WTC11 (cell line): ENCODE measurements at regions not wholly inside any gene's neighbourhood (a gene's known extent, or its start where the extent isn't known, plus 50 kb on each side); places are given as distances from the start of the nearest gene placed in this dataset.

Experiments
- ATAC-seq: fragments of 200-7000 bp; cut with Tn5 transposase; 2 replicates; pipeline ENCODE4 v1.10.0; 2021; ENCODE audit warnings: mild to moderate bottlenecking, moderate library complexity
- CTCF ChIA-PET: fragments of 300-600 bp; sonication (Branson Sonifier 250); formaldehyde crosslinking; loops from one replicate; lab custom pipeline; 2021; ENCODE audit warnings: antibody characterized with exemption; lab: Charles Lee
- POLR2A ChIA-PET: fragments of 350-600 bp; sonication (Branson Sonifier 250); formaldehyde crosslinking; loops from one replicate; lab custom pipeline; 2021; ENCODE audit warnings: antibody characterized with exemption; lab: Charles Lee
- DNase-seq: peaks from one replicate; pipeline ENCODE4 v3.0.0; 2021; ENCODE audit warnings: low spot score
- H3K27ac Mint-ChIP-seq: 2 replicates; pipeline ENCODE4 v1.8.0; 2021; ENCODE audit warnings: mixed read lengths
- H3K27me3 Mint-ChIP-seq: 2 replicates; pipeline ENCODE4 v1.8.0; 2021; ENCODE audit warnings: low read depth, mild to moderate bottlenecking, moderate library complexity, mixed read lengths
- H3K36me3 Mint-ChIP-seq: 2 replicates; pipeline ENCODE4 v1.8.0; 2021; ENCODE audit warnings: mixed read lengths
- H3K4me1 Mint-ChIP-seq: 2 replicates; pipeline ENCODE4 v1.8.0; 2022; ENCODE audit warnings: mixed read lengths
- H3K4me3 Mint-ChIP-seq: 2 replicates; pipeline ENCODE4 v1.8.0; 2021; ENCODE audit warnings: mild to moderate bottlenecking, moderate library complexity, mixed read lengths
- H3K9me3 Mint-ChIP-seq: 2 replicates; pipeline ENCODE4 v1.8.0; 2021; ENCODE audit warnings: mixed read lengths
- ELF4 ChIP-seq: sonication (generic); formaldehyde crosslinking; IDR thresholded peaks from 2 replicates; pipeline ENCODE4 v1.8.1; 2022; ENCODE audit warnings: low read depth, mild to moderate bottlenecking, moderate library complexity, missing genetic modification reagents
- MYBL2 ChIP-seq: sonication (generic); formaldehyde crosslinking; IDR thresholded peaks from 2 replicates; pipeline ENCODE4 v1.8.1; 2023; ENCODE audit warnings: mild to moderate bottlenecking, moderate library complexity, missing genetic modification reagents
- NFE2L1 ChIP-seq: sonication (generic); formaldehyde crosslinking; IDR thresholded peaks from 2 replicates; pipeline ENCODE4 v1.8.1; 2023; ENCODE audit warnings: missing genetic modification reagents
- TP53 ChIP-seq: sonication (generic); formaldehyde crosslinking; IDR thresholded peaks from 2 replicates; pipeline ENCODE4 v1.8.1; 2023; ENCODE audit warnings: mild to moderate bottlenecking, missing genetic modification reagents
- ZNF263 ChIP-seq: sonication (generic); formaldehyde crosslinking; IDR thresholded peaks from 2 replicates; pipeline ENCODE4 v1.8.1; 2022; ENCODE audit warnings: low read depth, mild to moderate bottlenecking, moderate library complexity, missing genetic modification reagents
- ZNF317 ChIP-seq: sonication (generic); formaldehyde crosslinking; IDR thresholded peaks from 2 replicates; pipeline ENCODE4 v1.8.1; 2023; ENCODE audit warnings: low read depth, mild to moderate bottlenecking, moderate library complexity, missing genetic modification reagents, borderline replicate concordance
- ZNF396 ChIP-seq: fragments of 250-450 bp; sonication (Bioruptor Pico); IDR thresholded peaks from 2 replicates; pipeline ENCODE4 v1.8.0; 2021; ENCODE audit warnings: mild to moderate bottlenecking, moderate library complexity, borderline replicate concordance
- ZNF671 ChIP-seq: fragments of 250-450 bp; sonication (Bioruptor Pico); IDR thresholded peaks from 2 replicates; pipeline ENCODE4 v1.8.0; 2021; ENCODE audit warnings: mild to moderate bottlenecking
- TF ChIP-seq, protein P1 (sequence below): sonication (generic); formaldehyde crosslinking; IDR thresholded peaks from 2 replicates; pipeline ENCODE4 v1.8.0; 2022; ENCODE audit warnings: mild to moderate bottlenecking, missing genetic modification reagents
- TF ChIP-seq, protein P2 (sequence below): sonication (generic); formaldehyde crosslinking; IDR thresholded peaks from 2 replicates; pipeline ENCODE4 v1.8.0; 2022; ENCODE audit warnings: missing genetic modification reagents
- TF ChIP-seq, protein P3 (sequence below): fragments of 250-450 bp; sonication (Bioruptor Pico); IDR thresholded peaks from 2 replicates; pipeline ENCODE4 v1.9.0; 2021; ENCODE audit warnings: mild to moderate bottlenecking, borderline replicate concordance
- TF ChIP-seq, protein P4 (sequence below): sonication (generic); formaldehyde crosslinking; IDR thresholded peaks from 2 replicates; pipeline ENCODE4 v1.8.1; 2022; ENCODE audit warnings: low read depth, mild to moderate bottlenecking, moderate library complexity, missing genetic modification reagents, borderline replicate concordance

DNA sequence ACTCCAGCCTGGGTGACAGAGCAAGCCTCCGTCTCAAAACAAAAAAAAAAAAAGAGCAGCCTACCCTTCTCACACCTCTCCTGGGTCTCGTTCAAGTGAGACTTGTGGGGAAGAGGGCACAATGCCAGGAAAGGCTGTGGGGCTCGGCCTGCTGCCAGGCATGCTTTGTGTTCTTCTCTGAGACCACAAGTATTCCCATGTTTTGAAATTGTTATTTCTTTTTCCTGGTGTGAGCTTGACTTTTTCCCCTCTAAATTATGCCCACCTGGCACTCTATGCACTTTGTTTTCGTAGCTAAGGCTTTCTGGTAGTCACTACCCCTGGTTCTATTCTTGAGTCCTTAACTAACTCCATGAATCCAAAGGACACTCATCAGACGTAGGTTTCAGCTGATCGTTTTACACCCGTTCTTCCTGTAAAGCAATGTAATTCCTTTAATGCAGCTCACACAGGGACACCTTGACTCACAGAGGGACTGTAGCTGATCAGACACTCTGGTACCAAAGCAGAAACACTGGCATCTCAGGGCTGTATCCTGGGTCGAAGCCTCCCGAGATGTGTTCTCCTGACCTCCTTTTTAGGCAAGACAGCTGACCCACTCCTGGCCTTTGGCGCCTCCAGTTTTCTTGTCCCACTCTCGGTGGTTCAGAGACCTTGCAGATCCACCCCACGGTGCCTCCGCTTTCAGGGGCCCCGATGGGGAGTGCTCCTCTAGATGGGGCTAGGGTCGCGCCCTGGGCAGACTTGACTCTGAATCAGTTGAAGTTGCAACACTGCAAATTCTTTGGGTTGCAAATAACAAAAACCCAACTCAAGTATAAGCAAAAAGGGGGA lies 193.3 kb upstream of the AGAP1 start:
- peaks cover 6% of the 10 kb centered on the region; the same call in 1 of the 2 replicates for H3K36me3 Mint-ChIP-seq
- DNase-seq (no peak), ATAC-seq (no peak)
- H3K4me1 Mint-ChIP-seq: peaks cover 5% of the 10 kb centered on the region; the same call in 1 of the 2 replicates
- H3K27ac Mint-ChIP-seq: no peak overlapping the region
- POLR2A ChIA-PET: no interaction called here
- CTCF ChIA-PET: interaction anchor here (1.4 kb wide), 1 partner anchor 19 kb away, joined by 3 read pairs; no protein-coding TSS in a partner anchor
- TF ChIP-seq, protein P1, sequence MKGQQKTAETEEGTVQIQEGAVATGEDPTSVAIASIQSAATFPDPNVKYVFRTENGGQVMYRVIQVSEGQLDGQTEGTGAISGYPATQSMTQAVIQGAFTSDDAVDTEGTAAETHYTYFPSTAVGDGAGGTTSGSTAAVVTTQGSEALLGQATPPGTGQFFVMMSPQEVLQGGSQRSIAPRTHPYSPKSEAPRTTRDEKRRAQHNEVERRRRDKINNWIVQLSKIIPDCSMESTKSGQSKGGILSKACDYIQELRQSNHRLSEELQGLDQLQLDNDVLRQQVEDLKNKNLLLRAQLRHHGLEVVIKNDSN (CRISPR knock-in tag): no peak
- TF ChIP-seq ELF4 (CRISPR knock-in tag) (no peak), ZNF263 (CRISPR knock-in tag) (no peak), ZNF671 (CRISPR knock-in tag) (no peak), ZNF396 (CRISPR knock-in tag) (no peak), TP53 (CRISPR knock-in tag) (no peak), MYBL2 (CRISPR knock-in tag) (no peak), ZNF317 (CRISPR knock-in tag) (no peak)
- TF ChIP-seq, protein P2, sequence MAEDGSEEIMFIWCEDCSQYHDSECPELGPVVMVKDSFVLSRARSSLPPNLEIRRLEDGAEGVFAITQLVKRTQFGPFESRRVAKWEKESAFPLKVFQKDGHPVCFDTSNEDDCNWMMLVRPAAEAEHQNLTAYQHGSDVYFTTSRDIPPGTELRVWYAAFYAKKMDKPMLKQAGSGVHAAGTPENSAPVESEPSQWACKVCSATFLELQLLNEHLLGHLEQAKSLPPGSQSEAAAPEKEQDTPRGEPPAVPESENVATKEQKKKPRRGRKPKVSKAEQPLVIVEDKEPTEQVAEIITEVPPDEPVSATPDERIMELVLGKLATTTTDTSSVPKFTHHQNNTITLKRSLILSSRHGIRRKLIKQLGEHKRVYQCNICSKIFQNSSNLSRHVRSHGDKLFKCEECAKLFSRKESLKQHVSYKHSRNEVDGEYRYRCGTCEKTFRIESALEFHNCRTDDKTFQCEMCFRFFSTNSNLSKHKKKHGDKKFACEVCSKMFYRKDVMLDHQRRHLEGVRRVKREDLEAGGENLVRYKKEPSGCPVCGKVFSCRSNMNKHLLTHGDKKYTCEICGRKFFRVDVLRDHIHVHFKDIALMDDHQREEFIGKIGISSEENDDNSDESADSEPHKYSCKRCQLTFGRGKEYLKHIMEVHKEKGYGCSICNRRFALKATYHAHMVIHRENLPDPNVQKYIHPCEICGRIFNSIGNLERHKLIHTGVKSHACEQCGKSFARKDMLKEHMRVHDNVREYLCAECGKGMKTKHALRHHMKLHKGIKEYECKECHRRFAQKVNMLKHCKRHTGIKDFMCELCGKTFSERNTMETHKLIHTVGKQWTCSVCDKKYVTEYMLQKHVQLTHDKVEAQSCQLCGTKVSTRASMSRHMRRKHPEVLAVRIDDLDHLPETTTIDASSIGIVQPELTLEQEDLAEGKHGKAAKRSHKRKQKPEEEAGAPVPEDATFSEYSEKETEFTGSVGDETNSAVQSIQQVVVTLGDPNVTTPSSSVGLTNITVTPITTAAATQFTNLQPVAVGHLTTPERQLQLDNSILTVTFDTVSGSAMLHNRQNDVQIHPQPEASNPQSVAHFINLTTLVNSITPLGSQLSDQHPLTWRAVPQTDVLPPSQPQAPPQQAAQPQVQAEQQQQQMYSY (CRISPR knock-in tag): no peak
- TF ChIP-seq, protein P3, sequence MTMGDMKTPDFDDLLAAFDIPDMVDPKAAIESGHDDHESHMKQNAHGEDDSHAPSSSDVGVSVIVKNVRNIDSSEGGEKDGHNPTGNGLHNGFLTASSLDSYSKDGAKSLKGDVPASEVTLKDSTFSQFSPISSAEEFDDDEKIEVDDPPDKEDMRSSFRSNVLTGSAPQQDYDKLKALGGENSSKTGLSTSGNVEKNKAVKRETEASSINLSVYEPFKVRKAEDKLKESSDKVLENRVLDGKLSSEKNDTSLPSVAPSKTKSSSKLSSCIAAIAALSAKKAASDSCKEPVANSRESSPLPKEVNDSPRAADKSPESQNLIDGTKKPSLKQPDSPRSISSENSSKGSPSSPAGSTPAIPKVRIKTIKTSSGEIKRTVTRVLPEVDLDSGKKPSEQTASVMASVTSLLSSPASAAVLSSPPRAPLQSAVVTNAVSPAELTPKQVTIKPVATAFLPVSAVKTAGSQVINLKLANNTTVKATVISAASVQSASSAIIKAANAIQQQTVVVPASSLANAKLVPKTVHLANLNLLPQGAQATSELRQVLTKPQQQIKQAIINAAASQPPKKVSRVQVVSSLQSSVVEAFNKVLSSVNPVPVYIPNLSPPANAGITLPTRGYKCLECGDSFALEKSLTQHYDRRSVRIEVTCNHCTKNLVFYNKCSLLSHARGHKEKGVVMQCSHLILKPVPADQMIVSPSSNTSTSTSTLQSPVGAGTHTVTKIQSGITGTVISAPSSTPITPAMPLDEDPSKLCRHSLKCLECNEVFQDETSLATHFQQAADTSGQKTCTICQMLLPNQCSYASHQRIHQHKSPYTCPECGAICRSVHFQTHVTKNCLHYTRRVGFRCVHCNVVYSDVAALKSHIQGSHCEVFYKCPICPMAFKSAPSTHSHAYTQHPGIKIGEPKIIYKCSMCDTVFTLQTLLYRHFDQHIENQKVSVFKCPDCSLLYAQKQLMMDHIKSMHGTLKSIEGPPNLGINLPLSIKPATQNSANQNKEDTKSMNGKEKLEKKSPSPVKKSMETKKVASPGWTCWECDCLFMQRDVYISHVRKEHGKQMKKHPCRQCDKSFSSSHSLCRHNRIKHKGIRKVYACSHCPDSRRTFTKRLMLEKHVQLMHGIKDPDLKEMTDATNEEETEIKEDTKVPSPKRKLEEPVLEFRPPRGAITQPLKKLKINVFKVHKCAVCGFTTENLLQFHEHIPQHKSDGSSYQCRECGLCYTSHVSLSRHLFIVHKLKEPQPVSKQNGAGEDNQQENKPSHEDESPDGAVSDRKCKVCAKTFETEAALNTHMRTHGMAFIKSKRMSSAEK (CRISPR knock-in tag): no peak
- TF ChIP-seq, protein P4, sequence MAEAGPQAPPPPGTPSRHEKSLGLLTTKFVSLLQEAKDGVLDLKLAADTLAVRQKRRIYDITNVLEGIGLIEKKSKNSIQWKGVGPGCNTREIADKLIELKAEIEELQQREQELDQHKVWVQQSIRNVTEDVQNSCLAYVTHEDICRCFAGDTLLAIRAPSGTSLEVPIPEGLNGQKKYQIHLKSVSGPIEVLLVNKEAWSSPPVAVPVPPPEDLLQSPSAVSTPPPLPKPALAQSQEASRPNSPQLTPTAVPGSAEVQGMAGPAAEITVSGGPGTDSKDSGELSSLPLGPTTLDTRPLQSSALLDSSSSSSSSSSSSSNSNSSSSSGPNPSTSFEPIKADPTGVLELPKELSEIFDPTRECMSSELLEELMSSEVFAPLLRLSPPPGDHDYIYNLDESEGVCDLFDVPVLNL: no peak
- peaks cover 3% of the 10 kb centered on the region; the same call in 1 of the 2 replicates for H3K27me3 Mint-ChIP-seq
- H3K9me3 Mint-ChIP-seq: peaks cover 21% of the 10 kb centered on the region
- no peak overlapping the region for H3K4me3 Mint-ChIP-seq

DNA sequence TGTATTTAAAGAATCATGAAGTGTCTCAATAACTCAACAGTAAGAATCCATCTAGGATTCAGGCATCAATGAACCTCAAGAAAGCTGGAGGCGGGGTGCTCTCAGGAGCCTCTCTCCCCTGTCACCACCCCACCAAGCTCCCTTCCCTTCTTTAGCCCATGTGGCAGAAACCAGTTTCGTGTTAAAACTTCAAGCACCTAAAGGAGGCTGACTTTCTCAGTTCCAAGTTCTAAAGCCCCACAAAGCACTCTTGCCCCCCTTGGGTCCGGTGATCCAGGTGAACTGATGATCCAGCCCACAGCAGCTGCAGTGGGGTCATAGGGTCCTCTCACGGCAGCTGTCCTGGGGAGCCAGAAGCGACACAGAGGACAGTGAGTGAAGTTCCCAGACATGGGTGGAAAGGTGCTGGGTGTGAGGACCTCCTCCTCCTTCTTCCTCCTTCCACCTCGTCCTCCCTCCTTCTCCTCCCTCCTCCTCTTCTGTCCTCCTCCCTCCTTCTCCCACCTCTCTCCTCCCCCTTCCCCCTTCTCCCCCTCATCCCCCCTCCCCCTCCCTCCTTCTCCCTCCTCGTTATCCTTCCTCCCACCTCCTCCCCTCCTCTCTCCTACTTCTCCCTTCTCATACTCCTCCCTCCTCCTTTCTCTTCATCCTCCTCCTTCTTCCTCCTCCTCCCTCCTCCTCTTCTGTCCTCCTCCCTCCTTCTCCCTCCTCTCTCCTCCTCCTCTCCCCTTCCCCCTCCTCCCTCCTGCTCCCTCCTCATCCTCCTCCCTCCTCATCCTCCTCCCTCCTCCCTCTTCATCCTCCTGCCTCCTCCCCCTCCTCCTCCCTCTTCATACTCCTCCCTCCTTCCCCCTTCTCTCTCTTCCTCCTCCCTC lies 192.4 kb upstream of the AGAP1 start:
- no peak for ATAC-seq
- no peak for DNase-seq
- H3K4me1 Mint-ChIP-seq: peaks cover 5% of the 10 kb centered on the region; the same call in 1 of the 2 replicates
- no peak overlapping the region for H3K27ac Mint-ChIP-seq
- CTCF ChIA-PET: interaction anchor here (1.4 kb wide), 1 partner anchor 18 kb away, joined by 3 read pairs; no protein-coding TSS in a partner anchor
- TF ChIP-seq ZNF263 (CRISPR knock-in tag) (peak; percentile 48; the same call in 1 of the 2 replicates), NFE2L1 (CRISPR knock-in tag) (no peak)
- peaks cover 19% of the 10 kb centered on the region for H3K9me3 Mint-ChIP-seq
- no peak overlapping the region for H3K4me3 Mint-ChIP-seq
- POLR2A ChIA-PET: no interaction called here
- H3K36me3 Mint-ChIP-seq: peaks cover 6% of the 10 kb centered on the region; the same call in 1 of the 2 replicates
- H3K27me3 Mint-ChIP-seq: peaks cover 3% of the 10 kb centered on the region; the same call in 1 of the 2 replicates
